Tibial nerve (tissue), 3 donors: ENCODE measurements at regions not wholly inside any gene's neighbourhood (a gene's known extent, or its start where the extent isn't known, plus 50 kb on each side); places are given as distances from the start of the nearest gene placed in this dataset.

ENCODE experiments used
- CTCF ChIP-seq, 5 experiments: fragments of 200-600 bp in 3 of 5; fragments of 450-650 bp in 2 of 5; sonication (generic) in 3 of 5; IDR thresholded peaks; one replicate each; pipeline ENCODE4 v1.5.1; 2016 to 2019; ENCODE audit warnings: antibody characterized with exemption in 5 of 5, mild to moderate bottlenecking in 3 of 5, moderate library complexity in 2 of 5
- POLR2A ChIP-seq, 2 donors: fragments of 450-650 bp; IDR thresholded peaks; one replicate each; pipeline ENCODE4 v1.6.1; 2017; ENCODE audit warnings: antibody characterized with exemption in 2 of 2, mild to moderate bottlenecking in 2 of 2, moderate library complexity in 2 of 2

- TF ChIP-seq CTCF (IDR thresholded peaks at IDR 0.05) (no peak), POLR2A (IDR thresholded peaks at IDR 0.05) (no peak)
Observed at GRCh38 chr12:131478468-131478867, 232.4 kb upstream of the SFSWAP start.
